Smooth muscle cell (in vitro differentiated cells): ENCODE measurements at regions not wholly inside any gene's neighbourhood (a gene's known extent, or its start where the extent isn't known, plus 50 kb on each side); places are given as distances from the start of the nearest gene placed in this dataset.

ENCODE experiments used
- DNase-seq: peaks from one replicate; lab custom pipeline; 2025; ENCODE audit not compliant: unreplicated experiment; lab: John Stamatoyannopoulos, UW
- H2AFZ ChIP-seq: fragments of 200-600 bp; sonication (generic); 2 replicates; pipeline ENCODE4 v1.6.0; 2016; ENCODE audit warnings: antibody characterized with exemption, low read depth, mild to moderate bottlenecking
- H3F3A ChIP-seq: fragments of 200-600 bp; sonication (generic); 2 replicates; pipeline ENCODE4 v1.6.0; 2017; ENCODE audit warnings: antibody characterized with exemption, low read depth
- H3K27ac ChIP-seq: fragments of 200-600 bp; sonication (generic); 2 replicates; pipeline ENCODE4 v1.5.1; 2016; ENCODE audit warnings: low read depth, mild to moderate bottlenecking
- H3K27me3 ChIP-seq: fragments of 200-600 bp; sonication (generic); 2 replicates; pipeline ENCODE4 v1.6.1; 2016; ENCODE audit warnings: low read depth, mild to moderate bottlenecking
- H3K36me3 ChIP-seq: fragments of 200-600 bp; sonication (generic); 2 replicates; pipeline ENCODE4 v1.5.1; 2016; ENCODE audit warnings: low read depth
- H3K4me1 ChIP-seq: fragments of 200-600 bp; sonication (generic); 2 replicates; pipeline ENCODE4 v1.5.1; 2016; ENCODE audit warnings: low read depth
- H3K4me2 ChIP-seq: fragments of 200-600 bp; sonication (generic); 2 replicates; pipeline ENCODE4 v1.6.0; 2016; ENCODE audit warnings: mild to moderate bottlenecking
- H3K4me3 ChIP-seq: fragments of 200-600 bp; sonication (generic); 2 replicates; pipeline ENCODE4 v1.5.1; 2016; ENCODE audit warnings: mild to moderate bottlenecking
- H3K79me2 ChIP-seq: fragments of 200-600 bp; sonication (generic); 2 replicates; pipeline ENCODE4 v1.6.0; 2016; ENCODE audit warnings: low read depth, mild to moderate bottlenecking
- H3K9ac ChIP-seq: fragments of 200-600 bp; sonication (generic); 2 replicates; pipeline ENCODE4 v1.6.0; 2016; ENCODE audit warnings: low read depth
- H3K9me3 ChIP-seq: fragments of 200-600 bp; sonication (generic); replicated peaks from 2 replicates; pipeline ENCODE4 v1.5.1; 2016; ENCODE audit warnings: low read depth
- H4K20me1 ChIP-seq: fragments of 200-600 bp; sonication (generic); 2 replicates; pipeline ENCODE4 v1.6.0; 2016; ENCODE audit warnings: low read depth
- CTCF ChIP-seq: fragments of 200-600 bp; sonication (generic); IDR thresholded peaks from 2 replicates; pipeline ENCODE4 v1.5.1; 2017; ENCODE audit warnings: borderline replicate concordance, mild to moderate bottlenecking, antibody characterized with exemption; ENCODE audit not compliant: insufficient read depth, poor library complexity, severe bottlenecking
- WGBS: methylation state at CpG from one replicate; pipeline ENCODE4 v1.1.7; 2016; ENCODE audit warnings: low lambda C conversion rate; 5-methylcytosine and 5-hydroxymethylcytosine counted together

GRCh38 chr18:34128436-34128835 is 96.3 kb downstream of the NOL4 start:
- Histone ChIP-seq H3K9ac (no peak overlapping the region), H3K27ac (no peak overlapping the region), H3K9me3 (no peaks in the 10 kb centered on the region), H3K4me2 (no peak overlapping the region), H3K36me3 (no peaks in the 10 kb centered on the region), H3K4me1 (no peaks in the 10 kb centered on the region), H3F3A (no peaks in the 10 kb centered on the region), H2AFZ (no peak overlapping the region), H3K27me3 (no peaks in the 10 kb centered on the region), H3K79me2 (no peaks in the 10 kb centered on the region), H3K4me3 (no peak overlapping the region), H4K20me1 (no peaks in the 10 kb centered on the region)
- no peak for TF ChIP-seq CTCF
- no peak for DNase-seq

GRCh38 chr18:34126121-34126520 is 98.6 kb downstream of the NOL4 start:
- H3K9me3 ChIP-seq: no peaks in the 10 kb centered on the region

GRCh38 chr18:34122724-34123334 is 101.9 kb downstream of the NOL4 start:
- no peak overlapping the region for H3K4me2 ChIP-seq
- no peaks in the 10 kb centered on the region for H3K9me3 ChIP-seq
- no peak overlapping the region for H3K27ac ChIP-seq
- no peak for DNase-seq
- peak; percentile 91 for TF ChIP-seq CTCF
- no peaks in the 10 kb centered on the region for H3K79me2 ChIP-seq
- no peaks in the 10 kb centered on the region for H3F3A ChIP-seq
- H3K4me1 ChIP-seq: peaks cover 4% of the 10 kb centered on the region
- no peaks in the 10 kb centered on the region for H3K36me3 ChIP-seq
- H3K27me3 ChIP-seq: no peaks in the 10 kb centered on the region
- H4K20me1 ChIP-seq: no peaks in the 10 kb centered on the region
- H3K4me3 ChIP-seq: no peak overlapping the region
- WGBS: 27% methylated on average over 4 of the region's 4 CpGs
- no peak overlapping the region for H3K9ac ChIP-seq
- H2AFZ ChIP-seq: no peak overlapping the region

More at GRCh38 chr18:34126121-34126520, 98.6 kb downstream of the NOL4 start:
- WGBS: 94% methylated on average over 3 of the region's 3 CpGs
- Histone ChIP-seq H4K20me1 (no peaks in the 10 kb centered on the region), H3K4me2 (no peak overlapping the region), H3K27ac (no peak overlapping the region), H3K27me3 (no peaks in the 10 kb centered on the region), H3K36me3 (no peaks in the 10 kb centered on the region), H3K79me2 (no peaks in the 10 kb centered on the region), H3K4me3 (no peak overlapping the region), H3K4me1 (no peaks in the 10 kb centered on the region), H3K9ac (no peak overlapping the region), H3F3A (no peaks in the 10 kb centered on the region), H2AFZ (no peak overlapping the region)
- DNase-seq: no peak
- no peak for TF ChIP-seq CTCF

- peak overlapping the region; percentile 3 for H3K4me2 ChIP-seq
- no peaks in the 10 kb centered on the region for H3K79me2 ChIP-seq
- 47% methylated on average over 4 of the region's 4 CpGs for WGBS
- H3K27ac ChIP-seq: no peak overlapping the region
- DNase-seq: no peak
- TF ChIP-seq CTCF: no peak
- no peaks in the 10 kb centered on the region for H3F3A ChIP-seq
- H3K27me3 ChIP-seq: no peaks in the 10 kb centered on the region
- H2AFZ ChIP-seq: no peak overlapping the region
- no peaks in the 10 kb centered on the region for H3K36me3 ChIP-seq
- no peak overlapping the region for H3K9ac ChIP-seq
- no peaks in the 10 kb centered on the region for H3K9me3 ChIP-seq
- H3K4me1 ChIP-seq: peaks cover 13% of the 10 kb centered on the region
- H4K20me1 ChIP-seq: no peaks in the 10 kb centered on the region
- H3K4me3 ChIP-seq: no peak overlapping the region
Observed at GRCh38 chr18:34121200-34121721, 103.5 kb downstream of the NOL4 start.
